AG04450 (cell line): ENCODE measurements at regions not wholly inside any gene's neighbourhood (a gene's known extent, or its start where the extent isn't known, plus 50 kb on each side); places are given as distances from the start of the nearest gene placed in this dataset.
"Not testable (repeated sequence)": the region's sequence is repeated elsewhere in the genome, so short reads cannot be mapped to it uniquely, and the experiment has no call there.

Source experiments
- CTCF ChIA-PET: fragments of 300-600, 350-600 bp; formaldehyde crosslinking; extraction: SDS; loops from one replicate; lab custom pipeline; 2022; ENCODE audit warnings: antibody characterized with exemption, inconsistent platforms; lab: Charles Lee
- POLR2A ChIA-PET: fragments of 350-600 bp; formaldehyde crosslinking; extraction: SDS; loops from one replicate; lab custom pipeline; 2021; ENCODE audit warnings: antibody characterized with exemption, inconsistent platforms; lab: Yijun Ruan, JAX
- DNase-seq: peaks from one replicate; pipeline ENCODE4 v3.0.0-alpha.2; 2011; ENCODE audit warnings: low read depth, low spot score
- H3K27ac ChIP-seq: one replicate; pipeline ENCODE4 v1.5.1; 2012; ENCODE audit warnings: low read depth, low read length, control low read depth
- H3K27me3 ChIP-seq: one replicate; pipeline ENCODE4 v1.6.0; 2012; ENCODE audit warnings: low read length; ENCODE audit not compliant: control insufficient read depth, insufficient read depth
- H3K4me3 ChIP-seq: 2 replicates; pipeline ENCODE4 v1.5.1; 2011; ENCODE audit warnings: mild to moderate bottlenecking, low read depth, low read length, control low read depth
- H3K9me3 ChIP-seq: 2 replicates; pipeline ENCODE4 v1.5.1; 2012; ENCODE audit warnings: low read length; ENCODE audit not compliant: control insufficient read depth, insufficient read depth
- CTCF ChIP-seq: IDR thresholded peaks from 2 replicates; pipeline ENCODE4 v1.5.1; 2011; ENCODE audit warnings: low read depth, low read length, control low read depth, inconsistent platforms

DNA sequence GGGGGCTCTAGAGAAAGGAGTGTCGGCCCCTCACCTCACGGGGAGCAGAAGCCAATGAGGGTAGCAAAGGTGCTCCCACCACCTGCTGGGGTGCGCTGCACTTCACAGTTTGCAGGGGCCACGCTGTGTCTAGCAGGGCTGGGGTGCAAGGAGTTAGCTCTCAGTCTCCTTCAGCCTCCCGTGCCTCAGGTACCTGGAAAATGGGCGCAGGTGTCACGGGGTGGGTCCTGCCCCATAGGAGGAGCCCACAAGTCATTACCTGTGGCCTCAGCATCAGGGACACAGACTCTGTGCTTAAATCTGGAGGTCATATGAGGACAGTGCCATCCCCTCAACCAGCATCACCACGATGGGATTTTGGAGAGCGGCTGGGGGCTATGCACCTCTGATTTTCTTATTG lies 326.7 kb downstream of the ADGRD1 start:
- no peak overlapping the region for H3K4me3 ChIP-seq
- no peaks in the 10 kb centered on the region for H3K27me3 ChIP-seq
- no peak overlapping the region for H3K27ac ChIP-seq
- DNase-seq, result no peak
- ChIA-PET CTCF (no interaction called here), POLR2A (no interaction called here)
- H3K9me3 ChIP-seq, result peaks cover 83% of the 10 kb centered on the region
- no peak for TF ChIP-seq CTCF

DNA sequence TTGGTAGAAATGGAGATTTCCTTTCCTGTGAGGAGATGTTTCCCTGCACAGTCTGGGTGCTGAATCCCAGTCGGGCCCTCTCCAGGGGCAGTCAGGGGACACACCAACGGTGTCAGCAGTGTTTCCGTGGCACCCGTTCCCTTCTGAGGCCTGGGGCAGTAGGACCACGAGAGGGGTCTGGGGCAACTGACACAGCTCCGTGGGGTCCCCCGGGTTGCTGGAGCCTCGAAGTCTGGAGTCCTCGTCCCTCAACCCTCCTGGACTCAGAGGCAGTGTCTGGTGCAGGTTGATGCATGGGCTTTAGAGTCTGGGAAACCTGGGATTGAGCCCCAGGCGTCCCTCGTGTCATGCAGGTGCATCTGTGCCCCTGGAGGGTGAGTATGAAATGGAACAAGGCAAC lies 327.3 kb downstream of the ADGRD1 start:
- Histone ChIP-seq H3K4me3 (no peak overlapping the region), H3K9me3 (peaks cover 77% of the 10 kb centered on the region), H3K27ac (no peak overlapping the region), H3K27me3 (no peaks in the 10 kb centered on the region)
- no peak for TF ChIP-seq CTCF
- DNase-seq, result no peak
- ChIA-PET POLR2A (no interaction called here), CTCF (no interaction called here)

DNA sequence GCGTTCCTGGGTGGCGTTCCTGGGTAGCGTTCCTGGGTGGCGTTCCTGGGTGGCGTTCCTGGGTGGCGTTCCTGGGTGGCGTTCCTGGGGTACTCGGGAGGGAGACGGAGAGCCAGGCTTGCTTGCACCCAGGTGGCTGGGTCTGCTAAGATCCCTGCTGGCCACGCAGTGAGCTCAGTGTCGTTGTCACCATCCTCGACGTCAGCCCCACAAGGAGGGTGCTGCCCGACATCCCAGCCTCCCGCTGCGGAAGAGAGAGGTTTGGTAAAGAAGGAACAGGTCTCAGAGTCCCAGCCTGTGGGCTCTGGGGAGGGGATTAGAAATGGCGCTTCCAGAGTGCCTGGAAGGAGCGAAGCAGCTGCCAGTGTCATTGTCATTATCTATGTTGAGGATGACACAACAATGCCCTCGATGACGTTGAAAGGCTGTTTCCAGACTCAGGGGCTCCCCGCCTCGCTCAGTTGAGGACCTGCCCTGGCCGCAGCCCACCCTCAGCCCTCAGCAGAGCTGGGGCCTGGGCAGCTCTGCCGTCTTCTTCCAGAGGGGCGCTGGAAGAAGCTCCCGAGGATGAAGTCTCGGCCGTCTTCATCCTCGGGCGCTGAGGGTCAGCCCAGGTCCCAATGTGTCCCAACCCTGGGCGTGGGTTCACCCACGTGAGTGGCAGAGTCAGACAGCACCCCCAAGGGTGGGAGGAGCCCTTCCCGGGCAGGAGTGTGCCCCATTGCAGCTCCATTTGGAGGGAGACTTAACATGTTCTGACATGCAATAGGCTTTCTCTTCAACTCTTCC lies 328.8 kb downstream of the ADGRD1 start:
- no peak for TF ChIP-seq CTCF
- POLR2A ChIA-PET, result no interaction called here
- Histone ChIP-seq H3K27me3 (no peaks in the 10 kb centered on the region), H3K9me3 (peaks cover 77% of the 10 kb centered on the region), H3K27ac (no peak overlapping the region), H3K4me3 (no peak overlapping the region)
- CTCF ChIA-PET, result interaction anchor here (0.7 kb wide), 1 partner anchor 242 kb away, joined by 3 read pairs; no protein-coding TSS in a partner anchor
- no peak for DNase-seq

- H3K9me3 ChIP-seq, result peaks cover 81% of the 10 kb centered on the region
- no peak overlapping the region for H3K4me3 ChIP-seq
- POLR2A ChIA-PET, result no interaction called here
- no peak overlapping the region for H3K27ac ChIP-seq
- no peak for TF ChIP-seq CTCF
- H3K27me3 ChIP-seq, result no peaks in the 10 kb centered on the region
- CTCF ChIA-PET, result no interaction called here
- DNase-seq, result no peak
Measured at GRCh38 chr12:131283191-131283861, 329.6 kb downstream of the ADGRD1 start.

GRCh38 chr12:131283862-131284825 lies 330.4 kb downstream of the ADGRD1 start:
- DNase-seq, H3K27me3 ChIP-seq, H3K27ac ChIP-seq, H3K4me3 ChIP-seq, CTCF ChIA-PET, POLR2A ChIA-PET: not testable (repeated sequence)
- peaks cover 82% of the 10 kb centered on the region for H3K9me3 ChIP-seq

- H3K27me3 ChIP-seq, DNase-seq, H3K27ac ChIP-seq, CTCF ChIA-PET, H3K4me3 ChIP-seq, POLR2A ChIA-PET: not testable (repeated sequence)
- H3K9me3 ChIP-seq, result peaks cover 84% of the 10 kb centered on the region
Measured at GRCh38 chr12:131284954-131285904, 331.5 kb downstream of the ADGRD1 start.

- CTCF ChIA-PET, DNase-seq, H3K27ac ChIP-seq, POLR2A ChIA-PET, H3K4me3 ChIP-seq, H3K27me3 ChIP-seq: not testable (repeated sequence)
- peaks cover 78% of the 10 kb centered on the region for H3K9me3 ChIP-seq
Measured at GRCh38 chr12:131285905-131286295, 332.2 kb downstream of the ADGRD1 start.
